AG09319 (cell line): ENCODE measurements at regions not wholly inside any gene's neighbourhood (a gene's known extent, or its start where the extent isn't known, plus 50 kb on each side); places are given as distances from the start of the nearest gene placed in this dataset.

Experiments used
- DNase-seq: peaks from one replicate; pipeline ENCODE4 v3.0.0-alpha.2; 2010; ENCODE audit warnings: low read depth; ENCODE audit errors: extremely low read depth
- TF ChIP-seq, protein P1 (sequence below): IDR thresholded peaks from 2 replicates; pipeline ENCODE4 v1.5.1; 2011; ENCODE audit warnings: low read depth, mild to moderate bottlenecking, inconsistent platforms, low read length, moderate library complexity

DNA sequence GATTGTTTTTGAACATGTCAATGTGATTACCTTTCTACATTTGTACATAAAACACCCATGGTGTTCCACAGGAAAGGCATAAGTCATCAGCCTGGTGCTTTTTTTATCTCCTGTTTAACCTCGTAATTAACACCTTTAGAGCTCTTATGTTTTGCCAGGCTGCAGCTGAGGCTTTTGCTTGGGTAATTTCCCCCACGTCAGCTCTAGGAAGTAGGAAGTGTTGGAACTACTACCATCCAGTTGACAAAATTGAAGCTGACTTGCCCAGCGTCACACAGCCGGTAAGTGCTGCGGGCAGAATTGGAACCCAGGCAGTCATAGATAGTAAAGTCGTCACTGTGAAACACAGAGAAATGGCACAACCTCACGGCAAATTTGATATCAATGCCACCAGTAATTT lies 86.6 kb upstream of the BMP2 start:
- TF ChIP-seq, protein P1, sequence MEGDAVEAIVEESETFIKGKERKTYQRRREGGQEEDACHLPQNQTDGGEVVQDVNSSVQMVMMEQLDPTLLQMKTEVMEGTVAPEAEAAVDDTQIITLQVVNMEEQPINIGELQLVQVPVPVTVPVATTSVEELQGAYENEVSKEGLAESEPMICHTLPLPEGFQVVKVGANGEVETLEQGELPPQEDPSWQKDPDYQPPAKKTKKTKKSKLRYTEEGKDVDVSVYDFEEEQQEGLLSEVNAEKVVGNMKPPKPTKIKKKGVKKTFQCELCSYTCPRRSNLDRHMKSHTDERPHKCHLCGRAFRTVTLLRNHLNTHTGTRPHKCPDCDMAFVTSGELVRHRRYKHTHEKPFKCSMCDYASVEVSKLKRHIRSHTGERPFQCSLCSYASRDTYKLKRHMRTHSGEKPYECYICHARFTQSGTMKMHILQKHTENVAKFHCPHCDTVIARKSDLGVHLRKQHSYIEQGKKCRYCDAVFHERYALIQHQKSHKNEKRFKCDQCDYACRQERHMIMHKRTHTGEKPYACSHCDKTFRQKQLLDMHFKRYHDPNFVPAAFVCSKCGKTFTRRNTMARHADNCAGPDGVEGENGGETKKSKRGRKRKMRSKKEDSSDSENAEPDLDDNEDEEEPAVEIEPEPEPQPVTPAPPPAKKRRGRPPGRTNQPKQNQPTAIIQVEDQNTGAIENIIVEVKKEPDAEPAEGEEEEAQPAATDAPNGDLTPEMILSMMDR, result no peak
- no peak for DNase-seq

DNA sequence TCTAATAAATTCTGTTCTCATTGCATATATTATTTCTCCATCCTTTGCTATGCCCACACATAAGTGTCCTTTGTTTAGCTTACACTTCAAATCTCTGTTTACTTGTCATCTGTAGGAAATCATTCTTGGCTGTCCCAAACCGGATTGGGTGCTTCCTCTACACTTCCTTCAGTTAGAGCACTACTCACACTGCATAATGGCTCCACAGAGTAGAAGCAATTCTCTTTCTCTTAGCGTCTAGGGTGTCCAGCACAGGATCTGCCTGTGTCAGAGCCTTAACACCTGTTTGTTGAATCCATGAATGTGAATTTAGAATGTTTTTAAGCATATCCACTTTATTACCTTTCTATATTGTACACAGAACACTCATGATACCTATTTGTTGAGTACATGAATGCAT lies 87.0 kb upstream of the BMP2 start:
- TF ChIP-seq, protein P1, result no peak
- no peak for DNase-seq

GRCh38 chr20:6679086-6679485 lies 88.4 kb upstream of the BMP2 start:
- TF ChIP-seq, protein P1, result no peak
- DNase-seq, result no peak

DNA sequence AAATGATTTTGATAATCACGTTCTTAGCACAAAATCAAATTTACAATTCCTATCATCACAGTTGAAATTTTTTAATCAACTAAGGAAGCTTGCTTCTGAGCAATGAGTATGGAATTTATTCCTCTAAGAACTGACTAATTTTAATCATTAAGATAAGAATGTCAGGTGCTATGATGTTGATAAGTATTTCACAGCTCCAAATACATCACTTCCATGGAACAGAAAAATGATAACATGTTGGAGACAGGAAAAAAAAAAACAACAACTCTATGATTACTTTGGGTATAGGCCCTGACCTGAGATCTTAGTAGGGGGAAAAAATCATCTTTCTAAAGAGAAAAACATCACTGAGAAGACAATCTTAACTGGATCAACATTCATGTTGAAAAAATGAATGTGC lies 89.4 kb upstream of the BMP2 start:
- TF ChIP-seq, protein P1, result no peak
- no peak for DNase-seq

GRCh38 chr20:6674831-6675230 lies 92.7 kb upstream of the BMP2 start:
- no peak for DNase-seq
- TF ChIP-seq, protein P1, result no peak

GRCh38 chr20:6673071-6673470 lies 94.4 kb upstream of the BMP2 start:
- no peak for DNase-seq
- TF ChIP-seq, protein P1, result no peak

GRCh38 chr20:6671829-6672228 lies 95.7 kb upstream of the BMP2 start:
- TF ChIP-seq, protein P1, result no peak
- DNase-seq, result no peak
